ENCODE measurements at regions not wholly inside any gene's neighbourhood (a gene's known extent, or its start where the extent isn't known, plus 50 kb on each side); places are given as distances from the start of the nearest gene placed in this dataset.

DNA sequence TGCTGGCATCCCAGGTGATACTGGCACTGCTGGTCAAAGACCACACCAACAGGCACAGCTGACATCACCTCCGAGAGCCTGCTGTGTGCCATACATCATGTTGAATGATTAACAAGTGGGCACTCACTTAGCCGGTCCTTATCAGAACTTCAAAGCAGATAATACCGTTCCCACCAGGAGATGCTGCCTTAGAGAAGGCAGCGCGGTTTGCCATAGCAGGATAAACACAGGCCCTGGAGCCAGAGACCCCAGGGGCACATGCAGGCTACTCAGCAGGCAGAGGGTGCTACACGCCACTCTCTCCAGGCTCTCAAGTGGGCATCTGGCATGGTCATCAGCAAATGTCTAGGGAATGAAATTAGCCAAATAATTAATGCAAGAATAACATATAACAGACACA lies 86.5 kb upstream of the CST7 start:
- no peak for ATAC-seq
- Histone ChIP-seq H3K9me3 (peaks cover 0 to 22% (median 0%) of the 10 kb centered on the region in 3 donors), H3K4me3 (no peak overlapping the region), H3K36me3 (no peaks in the 10 kb centered on the region), H3K4me1 (no peaks in the 10 kb centered on the region), H3K27ac (no peak overlapping the region), H3K27me3 (no peaks in the 10 kb centered on the region)
- TF ChIP-seq POLR2AphosphoS5 (IDR thresholded peaks at IDR 0.05) (no peak), POLR2A (IDR thresholded peaks at IDR 0.05) (no peak), EP300 (IDR thresholded peaks at IDR 0.05) (no peak)
- TF ChIP-seq, protein P1, sequence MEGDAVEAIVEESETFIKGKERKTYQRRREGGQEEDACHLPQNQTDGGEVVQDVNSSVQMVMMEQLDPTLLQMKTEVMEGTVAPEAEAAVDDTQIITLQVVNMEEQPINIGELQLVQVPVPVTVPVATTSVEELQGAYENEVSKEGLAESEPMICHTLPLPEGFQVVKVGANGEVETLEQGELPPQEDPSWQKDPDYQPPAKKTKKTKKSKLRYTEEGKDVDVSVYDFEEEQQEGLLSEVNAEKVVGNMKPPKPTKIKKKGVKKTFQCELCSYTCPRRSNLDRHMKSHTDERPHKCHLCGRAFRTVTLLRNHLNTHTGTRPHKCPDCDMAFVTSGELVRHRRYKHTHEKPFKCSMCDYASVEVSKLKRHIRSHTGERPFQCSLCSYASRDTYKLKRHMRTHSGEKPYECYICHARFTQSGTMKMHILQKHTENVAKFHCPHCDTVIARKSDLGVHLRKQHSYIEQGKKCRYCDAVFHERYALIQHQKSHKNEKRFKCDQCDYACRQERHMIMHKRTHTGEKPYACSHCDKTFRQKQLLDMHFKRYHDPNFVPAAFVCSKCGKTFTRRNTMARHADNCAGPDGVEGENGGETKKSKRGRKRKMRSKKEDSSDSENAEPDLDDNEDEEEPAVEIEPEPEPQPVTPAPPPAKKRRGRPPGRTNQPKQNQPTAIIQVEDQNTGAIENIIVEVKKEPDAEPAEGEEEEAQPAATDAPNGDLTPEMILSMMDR (IDR thresholded peaks at IDR 0.05) = no peak
- 35 to 64% methylated on average over 3 to 6 of the region's 6 CpGs for WGBS, 2 donors (ENCODE audit: low coverage in 1 of 2)

DNA sequence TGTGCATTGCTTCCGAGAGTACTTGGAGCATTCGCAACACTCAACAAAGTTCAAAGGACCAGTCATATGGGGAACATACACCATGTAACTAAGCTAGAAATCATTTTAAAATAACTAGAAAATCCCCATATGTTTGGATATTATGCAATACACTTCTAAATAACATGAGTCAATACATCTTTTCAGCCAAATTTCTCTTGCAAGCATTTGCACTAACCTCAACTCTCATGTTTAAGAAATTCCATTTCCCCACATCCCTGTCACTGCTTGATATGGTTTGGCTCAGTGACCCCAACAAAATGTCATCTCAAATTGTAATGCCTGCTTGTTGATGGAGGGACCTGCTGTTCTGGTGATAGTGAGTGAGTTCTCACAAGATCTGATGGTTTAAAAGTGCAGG lies 85.7 kb upstream of the CST7 start:
- Histone ChIP-seq H3K27ac (no peak overlapping the region), H3K4me3 (no peak overlapping the region), H3K36me3 (no peaks in the 10 kb centered on the region), H3K9me3 (peaks cover 0 to 22% (median 0%) of the 10 kb centered on the region in 3 donors), H3K27me3 (no peaks in the 10 kb centered on the region), H3K4me1 (no peaks in the 10 kb centered on the region)
- 45 to 67% methylated on average over 2 of the region's 2 CpGs for WGBS, 2 donors (ENCODE audit: low coverage in 1 of 2)
- no peak for ATAC-seq
- TF ChIP-seq POLR2AphosphoS5 (IDR thresholded peaks at IDR 0.05) (no peak), EP300 (IDR thresholded peaks at IDR 0.05) (no peak), POLR2A (IDR thresholded peaks at IDR 0.05) (no peak)
- TF ChIP-seq, protein P1 (IDR thresholded peaks at IDR 0.05) = no peak

DNA sequence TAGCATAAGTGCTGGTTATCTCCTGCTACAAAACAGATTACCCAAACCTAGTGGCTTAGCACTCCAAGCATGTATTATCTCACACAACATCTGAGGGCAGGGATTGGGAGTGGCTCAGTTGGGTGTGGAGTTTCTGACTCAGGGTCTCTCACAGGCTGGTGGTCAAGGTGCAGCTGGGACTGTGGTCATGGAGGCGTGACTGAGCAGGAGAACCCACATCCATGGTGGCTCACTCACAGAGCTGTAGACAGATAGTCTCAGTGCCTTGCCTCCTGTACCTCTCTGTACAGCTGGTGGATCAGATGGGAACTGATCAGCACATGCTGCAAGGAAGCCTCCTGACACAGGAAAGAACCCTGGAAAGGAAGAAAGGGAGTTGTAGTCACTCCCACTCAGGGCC lies 83.1 kb upstream of the CST7 start:
- Histone ChIP-seq H3K36me3 (no peaks in the 10 kb centered on the region), H3K4me1 (no peaks in the 10 kb centered on the region), H3K4me3 (no peak overlapping the region), H3K27ac (no peak overlapping the region), H3K27me3 (no peaks in the 10 kb centered on the region), H3K9me3 (peaks cover 0 to 22% (median 0%) of the 10 kb centered on the region in 3 donors)
- 80% methylated on average over 1 of the region's 1 CpG; no CpG with 5 or more reads in 1 of the 2 donors for WGBS, 2 donors (ENCODE audit: low coverage in 1 of 2)
- ATAC-seq = no peak
- TF ChIP-seq EP300 (IDR thresholded peaks at IDR 0.05) = no peak
- TF ChIP-seq, protein P1 (IDR thresholded peaks at IDR 0.05) = no peak
- no peak for TF ChIP-seq POLR2A (IDR thresholded peaks at IDR 0.05)
- no peak for TF ChIP-seq POLR2AphosphoS5 (IDR thresholded peaks at IDR 0.05)

DNA sequence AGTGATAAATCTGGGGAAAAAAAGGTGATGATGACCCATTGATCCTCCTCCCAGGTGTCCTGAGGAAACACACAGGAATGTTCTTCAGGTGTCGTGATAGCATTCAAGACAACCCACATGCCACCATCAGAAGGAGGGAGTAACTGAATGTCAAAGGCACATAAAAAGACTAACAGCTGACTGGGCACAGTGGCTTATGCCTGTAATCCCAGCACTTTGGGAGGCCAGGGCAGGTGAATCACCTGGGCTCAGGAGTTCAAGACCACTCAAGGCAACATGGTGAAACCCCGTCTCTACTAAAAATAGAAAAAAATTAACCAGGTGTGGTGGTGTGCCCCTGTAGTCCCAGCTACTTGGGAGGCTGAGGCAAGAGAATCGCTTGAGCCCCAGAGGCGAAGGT lies 82.3 kb upstream of the CST7 start:
- H3K36me3 ChIP-seq = no peaks in the 10 kb centered on the region
- no peak overlapping the region for H3K27ac ChIP-seq
- no peak for TF ChIP-seq EP300 (IDR thresholded peaks at IDR 0.05)
- TF ChIP-seq, protein P1 (IDR thresholded peaks at IDR 0.05) = no peak
- no peak for TF ChIP-seq POLR2A (IDR thresholded peaks at IDR 0.05)
- no peak for TF ChIP-seq POLR2AphosphoS5 (IDR thresholded peaks at IDR 0.05)
- no peak for ATAC-seq
- H3K4me1 ChIP-seq = no peaks in the 10 kb centered on the region
- H3K27me3 ChIP-seq = peaks cover under 1% of the 10 kb centered on the region
- H3K9me3 ChIP-seq = peaks cover 0 to 22% (median 0%) of the 10 kb centered on the region in 3 donors
- 92 to 100% methylated on average over 1 to 4 of the region's 4 CpGs for whole genome bisulfite sequencing, 2 donors (ENCODE audit: low coverage in 1 of 2)
- H3K4me3 ChIP-seq = no peak overlapping the region

DNA sequence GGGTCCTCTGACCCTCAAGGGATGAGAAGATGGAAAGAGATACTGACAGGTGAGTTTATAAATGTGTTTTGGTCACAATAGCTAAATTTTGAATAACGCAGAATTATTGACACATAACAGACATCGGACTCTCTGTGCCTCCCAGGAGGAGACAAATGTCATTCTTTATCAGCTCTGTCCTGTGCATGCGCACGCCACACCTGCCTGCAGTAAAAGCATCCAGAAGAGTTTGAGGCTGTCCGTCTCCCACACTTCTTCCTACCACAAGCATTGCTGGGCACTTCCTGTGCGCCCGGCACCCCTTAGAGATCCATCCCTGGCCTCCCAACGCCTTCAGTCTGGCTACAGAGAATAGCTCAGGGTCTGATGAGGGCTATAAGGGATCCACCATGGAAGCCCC lies 81.5 kb upstream of the CST7 start:
- peaks cover 9% of the 10 kb centered on the region for H3K27me3 ChIP-seq
- WGBS, 2 donors (ENCODE audit: low coverage in 1 of 2) = 83 to 93% methylated on average over 5 to 8 of the region's 8 CpGs
- H3K4me1 ChIP-seq = no peaks in the 10 kb centered on the region
- TF ChIP-seq, protein P1 (IDR thresholded peaks at IDR 0.05) = no peak
- TF ChIP-seq POLR2A (IDR thresholded peaks at IDR 0.05) = no peak
- no peak for TF ChIP-seq EP300 (IDR thresholded peaks at IDR 0.05)
- TF ChIP-seq POLR2AphosphoS5 (IDR thresholded peaks at IDR 0.05) = no peak
- H3K4me3 ChIP-seq = no peak overlapping the region
- H3K9me3 ChIP-seq = peaks cover 0 to 22% (median 0%) of the 10 kb centered on the region in 3 donors
- ATAC-seq = no peak
- H3K27ac ChIP-seq = no peak overlapping the region
- H3K36me3 ChIP-seq = no peaks in the 10 kb centered on the region

Data from gastroesophageal sphincter (tissue), 4 donors.